Stimulated activated CD4-positive, alpha-beta T cell treated with anti-CD3 and anti-CD28 coated beads, TNF-alpha, amount 100 ng/mL, for 4 hours (primary cell): ENCODE measurements at regions not wholly inside any gene's neighbourhood (a gene's known extent, or its start where the extent isn't known, plus 50 kb on each side); places are given as distances from the start of the nearest gene placed in this dataset.

ENCODE experiments used
- DNase-seq, 3 experiments: peaks; one replicate each; pipeline ENCODE4 v3.0.0-alpha.2; 2020; ENCODE audit warnings: low read depth in 3 of 3

DNA sequence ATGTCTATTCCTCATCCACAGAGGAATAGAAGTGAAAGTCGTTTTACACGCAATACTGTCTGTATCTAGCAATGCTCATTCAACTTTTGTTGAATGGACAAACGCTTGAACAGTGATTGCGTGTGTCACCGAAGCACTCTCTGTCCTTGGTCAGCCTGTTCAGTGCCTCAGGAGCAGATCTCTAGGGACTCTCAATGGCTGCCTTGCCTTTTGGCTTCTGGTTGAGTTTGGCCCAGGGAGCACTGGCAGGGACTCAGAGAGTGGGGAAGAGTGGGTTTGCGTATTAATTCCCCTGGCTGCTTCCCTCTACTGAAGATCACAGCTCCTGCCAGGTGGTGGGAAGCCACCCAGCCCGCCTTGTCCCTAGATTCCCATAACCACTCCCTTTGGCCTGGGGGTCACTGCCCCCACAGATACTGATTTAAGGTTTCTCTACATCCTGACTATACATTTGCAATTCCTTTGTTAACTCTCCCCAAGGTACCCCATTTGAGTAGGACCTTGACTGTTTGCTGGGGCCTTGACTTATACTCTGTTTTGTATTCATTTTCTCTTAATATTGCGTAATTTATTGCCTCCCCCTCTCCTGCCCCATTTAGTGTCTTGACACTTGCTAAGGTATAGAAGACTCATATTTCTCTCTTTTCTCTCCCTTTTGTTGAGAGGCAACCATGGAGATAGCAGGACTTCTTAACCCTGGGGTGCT, 61.7 kb upstream of the USP24 start:
- no peak for DNase-seq

DNA sequence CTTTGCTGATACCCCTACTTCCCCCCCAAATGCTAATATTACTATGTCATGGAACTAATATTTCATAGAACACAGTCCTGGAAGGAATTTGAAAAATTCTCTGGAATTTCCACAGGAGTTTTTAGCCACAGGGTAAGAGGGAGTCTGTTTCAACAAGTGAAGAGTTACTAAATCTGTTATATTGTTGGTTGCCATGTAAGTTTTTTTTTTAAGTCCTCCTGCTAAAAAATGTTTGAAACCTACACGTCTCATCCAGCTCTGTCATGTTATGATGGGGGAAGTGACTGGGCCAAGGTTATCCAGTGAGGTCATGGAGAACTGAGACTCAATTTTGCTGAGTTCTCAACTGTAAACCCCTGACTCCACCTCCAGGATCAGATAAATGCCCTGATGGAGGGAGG, 60.8 kb upstream of the USP24 start:
- no peak for DNase-seq

DNA sequence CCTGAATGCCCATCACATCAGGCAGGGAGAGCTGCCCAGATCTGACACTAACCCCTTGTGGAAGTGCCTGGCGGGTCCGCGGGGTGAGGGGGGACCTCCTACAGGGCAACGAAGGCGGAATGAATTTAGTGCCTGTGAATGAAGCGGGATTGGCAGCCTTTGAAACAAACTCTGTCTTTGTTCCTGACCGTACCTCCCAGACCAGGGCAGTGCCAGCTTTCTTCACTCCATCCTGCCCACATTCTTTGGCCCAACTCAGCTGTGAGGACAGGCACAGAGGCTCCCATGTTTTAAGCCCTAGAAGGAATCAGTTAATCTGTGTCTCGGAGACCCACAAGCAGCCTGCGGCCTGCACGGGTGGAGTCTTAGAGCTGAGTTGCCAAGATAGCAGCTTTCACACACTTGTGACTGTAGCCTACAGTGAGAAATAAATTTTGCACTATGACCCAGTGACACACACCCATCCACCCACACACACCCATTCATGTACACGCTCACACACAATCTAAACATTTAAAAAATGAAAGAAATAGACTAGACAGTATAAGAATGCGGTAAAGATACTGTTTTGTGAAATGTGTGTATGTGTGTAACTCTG, 60.1 kb upstream of the USP24 start:
- DNase-seq: no peak

DNA sequence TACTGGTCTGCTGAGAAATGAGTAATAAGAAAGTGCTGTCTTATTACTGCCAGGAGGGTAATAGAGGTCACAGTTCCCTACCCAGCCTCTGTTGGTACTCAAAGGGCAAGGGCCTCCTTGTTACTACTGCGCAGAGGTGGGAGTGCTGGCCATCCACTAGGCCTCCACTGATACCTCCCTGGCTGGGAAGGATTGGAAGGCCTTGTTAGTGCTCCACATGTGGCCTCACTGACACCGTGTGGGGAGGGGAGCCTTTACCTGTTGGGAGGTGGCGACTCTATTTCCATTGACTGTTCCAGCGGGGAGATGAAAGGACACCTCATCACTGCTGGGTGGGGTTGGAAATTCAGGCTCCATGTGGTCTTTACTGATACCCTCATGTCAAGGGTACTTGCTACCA, 57.8 kb upstream of the USP24 start:
- DNase-seq: no peak
